ENCODE measurements at regions not wholly inside any gene's neighbourhood (a gene's known extent, or its start where the extent isn't known, plus 50 kb on each side); places are given as distances from the start of the nearest gene placed in this dataset.
A peak's percentile ranks its signal among the peaks of the same experiment; 100 is the strongest.

- peak; percentile 7 for DNase-seq (ENCODE audit: low spot score)
Observed at GRCh38 chr4:128483816-128484215, 196.2 kb upstream of the PGRMC2 start.

- no peak for DNase-seq (ENCODE audit: low spot score)
Observed at GRCh38 chr4:128483041-128483440, 195.4 kb upstream of the PGRMC2 start.

- no peak for DNase-seq (ENCODE audit: low spot score)
Observed at GRCh38 chr4:128481752-128482480, 194.3 kb upstream of the PGRMC2 start.

DNA sequence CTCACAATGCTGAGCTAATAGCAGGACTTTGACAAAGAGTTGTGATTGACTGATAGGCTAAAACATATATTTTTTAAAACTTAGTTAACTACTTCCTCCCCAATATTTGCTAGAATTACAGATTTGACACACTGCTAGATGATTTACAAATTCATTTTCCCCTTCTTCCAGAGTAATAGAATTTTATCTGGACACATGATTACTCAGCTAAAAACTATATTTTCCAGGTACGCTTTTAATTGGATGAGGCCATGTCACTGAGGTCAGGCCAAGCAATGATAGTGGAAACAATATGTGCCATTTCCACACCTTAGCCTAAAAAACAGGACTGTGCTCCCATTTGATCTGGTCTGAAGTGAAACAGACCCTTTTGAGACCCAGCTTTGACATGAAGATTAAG, 193.3 kb upstream of the PGRMC2 start:
- DNase-seq (ENCODE audit: low spot score), result no peak

DNA sequence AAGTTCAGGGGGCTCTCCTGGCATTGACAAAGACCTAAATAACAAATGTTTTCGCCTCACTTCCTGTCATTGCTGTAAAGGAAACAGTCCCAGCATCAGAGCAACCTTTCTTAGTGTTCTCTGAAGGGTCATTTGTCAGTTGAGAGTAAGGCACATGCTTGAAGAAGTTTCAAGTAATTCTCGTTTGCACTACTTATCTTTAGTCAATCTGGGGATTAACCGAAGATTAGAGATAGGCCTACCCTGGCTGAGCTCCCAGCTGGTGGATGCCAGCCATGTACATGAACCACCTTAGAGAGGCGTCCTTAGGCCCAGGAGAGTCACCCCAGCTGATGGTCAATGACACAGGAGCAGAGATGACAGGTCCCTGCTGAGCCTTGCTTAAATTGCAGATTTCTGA, 189.9 kb upstream of the PGRMC2 start:
- DNase-seq (ENCODE audit: low spot score), result no peak

DNA sequence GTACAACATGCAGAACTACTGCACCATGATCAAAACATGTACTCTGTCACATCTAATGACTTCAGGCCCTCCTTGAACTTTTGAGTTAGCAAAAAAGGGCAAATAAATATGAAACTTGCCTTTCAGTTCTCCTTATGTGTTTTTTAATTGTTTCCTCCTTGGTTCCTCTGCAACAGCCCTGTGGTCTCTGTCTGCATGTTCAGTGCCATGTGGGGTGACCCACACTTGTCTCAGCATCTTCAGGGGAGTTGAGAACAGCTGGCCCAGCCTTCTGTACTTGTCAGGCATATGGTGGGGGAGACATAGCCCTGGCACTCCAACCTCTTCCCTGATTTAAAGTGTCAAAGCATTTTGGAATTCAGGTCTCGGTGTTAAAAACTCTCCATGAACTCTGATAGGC, 188.0 kb upstream of the PGRMC2 start:
- DNase-seq (ENCODE audit: low spot score), result no peak

- no peak for DNase-seq (ENCODE audit: low spot score)
Observed at GRCh38 chr4:128471576-128471975, 184.0 kb upstream of the PGRMC2 start.

GRCh38 chr4:128470492-128471053, 183.0 kb upstream of the PGRMC2 start:
- no peak for DNase-seq (ENCODE audit: low spot score)

DNA sequence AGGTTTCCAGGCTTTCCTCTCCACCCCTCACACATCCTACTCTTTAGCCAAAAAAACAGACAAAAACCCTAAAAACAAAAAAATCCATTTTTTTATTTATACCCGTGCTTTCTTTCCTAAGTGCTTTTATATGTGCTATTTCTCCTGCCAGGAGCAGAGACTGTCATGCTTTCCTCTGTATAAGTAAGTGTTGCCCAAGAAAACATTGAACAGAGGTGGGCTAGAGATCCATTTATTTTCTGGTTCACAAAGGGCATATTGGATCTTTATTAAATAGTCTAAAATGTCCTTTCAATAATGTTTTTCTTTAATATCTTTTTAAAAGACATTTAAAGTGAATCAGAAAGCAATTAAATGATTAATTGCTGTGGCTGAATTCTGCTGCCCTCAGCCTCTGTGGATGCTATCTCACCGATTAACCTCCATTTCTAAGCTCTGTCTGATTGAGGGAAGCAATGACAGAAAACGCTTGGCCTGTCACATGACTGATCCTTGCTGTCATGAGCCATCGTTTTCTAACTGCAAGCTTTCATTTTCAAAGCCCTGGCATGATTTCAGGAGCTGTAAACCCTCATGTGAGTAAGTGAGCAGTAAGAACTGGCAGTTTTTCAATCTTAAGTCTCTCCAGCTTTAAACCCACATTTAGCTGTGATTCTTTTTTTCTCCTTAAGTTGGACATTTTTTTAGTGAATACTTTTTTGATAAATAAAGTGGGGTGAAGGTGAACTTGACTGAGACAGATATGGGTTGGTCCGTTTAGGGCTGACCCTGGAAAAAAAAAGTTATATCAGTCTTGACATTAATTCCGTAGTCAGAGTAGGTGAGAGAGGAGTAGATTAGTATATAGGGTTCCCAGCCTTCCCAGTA, 180.7 kb upstream of the PGRMC2 start:
- DNase-seq (ENCODE audit: low spot score), result peak; percentile 79

DNA sequence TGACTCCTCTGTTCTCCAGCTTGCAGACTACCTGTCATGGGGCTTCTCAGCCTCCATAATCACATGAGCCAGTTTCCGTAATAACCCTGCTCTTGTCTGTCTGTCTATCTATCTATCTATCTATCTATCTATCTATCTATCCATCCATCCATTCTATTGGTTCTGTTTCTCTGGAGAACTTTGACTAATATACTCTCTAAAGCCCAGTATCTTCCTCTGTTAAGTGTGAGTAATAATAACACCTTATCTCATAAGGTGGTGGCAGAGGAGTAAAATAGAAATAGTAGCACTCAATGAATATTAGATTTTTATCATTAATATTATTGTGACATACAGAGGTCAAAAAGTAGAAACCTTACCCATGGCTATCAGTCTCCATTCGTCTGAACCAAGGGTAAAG, 177.9 kb upstream of the PGRMC2 start:
- no peak for DNase-seq (ENCODE audit: low spot score)

- DNase-seq (ENCODE audit: low spot score), result no peak
Observed at GRCh38 chr4:128463006-128463405, 175.4 kb upstream of the PGRMC2 start.

GRCh38 chr4:128462103-128462783, 174.6 kb upstream of the PGRMC2 start:
- DNase-seq (ENCODE audit: low spot score), result no peak

DNA sequence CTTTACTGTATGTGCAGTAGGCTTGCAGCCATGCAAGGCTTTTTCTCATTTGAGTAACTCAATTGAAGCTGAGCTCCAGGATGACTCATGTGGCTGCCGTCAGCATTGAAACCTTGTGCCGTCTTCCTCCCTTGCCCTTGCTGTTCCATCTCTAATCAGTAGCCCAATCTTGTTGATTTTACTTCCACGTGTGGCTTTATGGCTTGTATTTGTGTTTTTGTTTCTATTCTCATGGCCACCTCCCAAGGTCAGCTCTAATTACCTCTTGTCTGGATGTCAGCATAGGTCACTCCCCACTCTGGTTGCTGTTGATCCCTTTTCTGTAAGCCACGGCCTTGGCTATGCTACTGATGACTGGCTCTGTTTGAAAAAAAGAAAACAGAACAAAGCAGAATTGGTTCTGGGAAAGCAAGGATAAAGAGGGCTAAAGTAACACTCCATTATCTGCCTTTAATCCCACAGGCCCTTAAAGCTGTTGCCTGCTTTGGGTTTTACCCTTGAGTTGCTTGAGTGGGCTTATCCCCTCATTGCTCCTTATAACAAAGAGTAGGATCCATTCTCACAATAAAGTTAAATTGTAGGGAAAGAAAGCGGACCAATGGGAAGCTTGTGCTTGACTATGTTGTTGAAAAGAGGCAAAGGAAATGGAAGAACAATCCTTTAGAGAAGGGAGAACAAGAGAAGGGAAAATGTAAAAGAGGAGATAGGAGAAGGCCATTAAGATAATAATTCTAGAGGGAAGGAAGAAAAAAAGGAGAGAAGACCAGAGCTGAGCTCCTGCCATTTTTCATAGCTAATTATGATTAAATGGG, 173.9 kb upstream of the PGRMC2 start:
- DNase-seq (ENCODE audit: low spot score), result peak; percentile 50

DNA sequence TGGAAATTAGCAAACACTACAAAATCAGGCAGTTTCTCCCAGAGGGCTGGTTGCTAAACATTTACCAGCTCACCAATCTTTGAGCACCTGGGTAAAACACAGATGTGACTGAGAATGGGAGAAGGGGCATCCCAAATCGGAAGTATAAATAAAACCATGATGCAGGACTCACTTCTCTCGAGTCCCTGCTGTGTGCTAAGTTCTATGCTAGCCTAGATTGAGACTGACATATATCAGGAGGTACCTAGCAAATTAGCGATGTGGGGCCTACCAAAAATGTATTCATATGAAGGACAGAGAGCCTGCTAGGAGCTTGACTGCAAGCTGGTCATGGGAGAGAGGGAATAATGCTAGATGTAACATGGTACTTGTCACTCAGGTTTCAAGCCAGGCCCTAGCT, 171.9 kb upstream of the PGRMC2 start:
- no peak for DNase-seq (ENCODE audit: low spot score)

- no peak for DNase-seq (ENCODE audit: low spot score)
Observed at GRCh38 chr4:128458816-128459215, 171.2 kb upstream of the PGRMC2 start.

GRCh38 chr4:128457726-128458125, 170.1 kb upstream of the PGRMC2 start:
- no peak for DNase-seq (ENCODE audit: low spot score)

GRCh38 chr4:128456171-128456570, 168.6 kb upstream of the PGRMC2 start:
- no peak for DNase-seq (ENCODE audit: low spot score)

DNA sequence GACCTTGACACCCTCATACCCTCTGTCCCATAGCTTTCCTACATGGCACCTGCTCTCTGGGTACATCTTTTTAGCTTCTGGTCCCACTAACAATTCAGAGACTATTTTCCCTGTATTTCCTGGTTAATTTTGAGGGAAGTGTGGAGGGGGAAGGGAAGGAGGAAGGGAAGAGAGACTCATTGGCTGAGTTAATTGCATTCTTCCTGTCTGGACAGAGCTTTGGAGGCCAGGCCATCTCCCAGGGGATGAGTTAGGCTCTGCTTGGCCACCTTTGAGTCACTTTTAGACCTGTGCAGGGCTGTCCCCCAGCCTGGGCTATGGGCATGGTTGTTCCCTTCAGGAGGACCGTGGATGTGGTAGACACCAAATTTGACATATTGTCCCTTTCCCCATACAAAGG, 167.9 kb upstream of the PGRMC2 start:
- no peak for DNase-seq (ENCODE audit: low spot score)

- DNase-seq (ENCODE audit: low spot score), result no peak
Observed at GRCh38 chr4:128454881-128455280, 167.3 kb upstream of the PGRMC2 start.

- peak; percentile 87 for DNase-seq (ENCODE audit: low spot score)
Observed at GRCh38 chr4:128454281-128454871, 166.8 kb upstream of the PGRMC2 start.

DNA sequence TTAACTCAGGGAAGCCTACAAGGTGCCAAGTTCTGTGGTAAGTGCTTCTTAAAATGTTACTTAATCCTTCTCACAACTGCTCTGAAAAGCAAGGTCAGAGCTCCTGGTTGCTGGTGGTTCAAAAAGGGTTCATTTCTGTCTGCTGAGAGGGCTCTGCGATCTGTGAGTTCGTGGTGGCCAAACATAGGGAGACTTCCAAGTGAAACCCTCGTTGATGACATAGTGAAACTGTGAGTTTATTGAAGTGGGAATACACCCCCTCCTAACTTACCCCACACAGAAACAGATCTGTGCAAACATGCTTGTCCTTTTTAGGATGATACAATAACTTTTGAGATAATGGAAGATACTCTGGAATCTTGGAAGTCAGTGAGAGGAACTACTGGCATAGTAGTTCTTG, 164.8 kb upstream of the PGRMC2 start:
- no peak for DNase-seq (ENCODE audit: low spot score)

Data from AG08396 (cell line).